Mucosa of descending colon (tissue), 3 donors: ENCODE measurements at regions not wholly inside any gene's neighbourhood (a gene's known extent, or its start where the extent isn't known, plus 50 kb on each side); places are given as distances from the start of the nearest gene placed in this dataset.
"Not testable (repeated sequence)": the region's sequence is repeated elsewhere in the genome, so short reads cannot be mapped to it uniquely, and the experiment has no call there.

Experiments
- ATAC-seq: fragments of 200-7000 bp; cut with Tn5 transposase; one replicate; pipeline ENCODE4 v1.9.1; 2020; ENCODE audit warnings: mild to moderate bottlenecking, moderate library complexity
- DNase-seq, 3 donors: peaks; one replicate each; pipeline ENCODE4 v3.0.0-alpha.2; 2020
- H3K36me3 ChIP-seq: fragments of 200-600 bp; one replicate; pipeline ENCODE4 v1.8.0; 2021; ENCODE audit warnings: low read depth, mild to moderate bottlenecking
- H3K4me1 ChIP-seq: fragments of 200-600 bp; one replicate; pipeline ENCODE4 v1.8.0; 2021; ENCODE audit warnings: low read depth, mild to moderate bottlenecking
- H3K4me3 ChIP-seq: fragments of 200-600 bp; one replicate; pipeline ENCODE4 v1.8.0; 2021; ENCODE audit warnings: mild to moderate bottlenecking
- H3K9me3 ChIP-seq: fragments of 200-600 bp; one replicate; pipeline ENCODE4 v1.8.0; 2021; ENCODE audit warnings: mild to moderate bottlenecking
- intact Hi-C, 2 donors: fragments of 100-400 bp; cut with DNase I in 1 of 2; cut with micrococcal nuclease in 1 of 2; formaldehyde crosslinking; loops; one replicate each; pipeline versions ENCODE4 v1.11.0 to v1.11.1; 2022; cut with DNase I, micrococcal nuclease
- TF ChIP-seq, protein P1 (sequence below): fragments of 200-600 bp; IDR thresholded peaks from one replicate; pipeline ENCODE4 v1.8.0; 2022; ENCODE audit warnings: antibody characterized with exemption, mild to moderate bottlenecking
- donor health status: DM: no; HTN: no; CAD: no; lungs with moderate emphysema.
- donor health status: DM: no; HTN: no; CAD: no.
- donor health status: DM: no; HTN: yes; CAD: no.

DNA sequence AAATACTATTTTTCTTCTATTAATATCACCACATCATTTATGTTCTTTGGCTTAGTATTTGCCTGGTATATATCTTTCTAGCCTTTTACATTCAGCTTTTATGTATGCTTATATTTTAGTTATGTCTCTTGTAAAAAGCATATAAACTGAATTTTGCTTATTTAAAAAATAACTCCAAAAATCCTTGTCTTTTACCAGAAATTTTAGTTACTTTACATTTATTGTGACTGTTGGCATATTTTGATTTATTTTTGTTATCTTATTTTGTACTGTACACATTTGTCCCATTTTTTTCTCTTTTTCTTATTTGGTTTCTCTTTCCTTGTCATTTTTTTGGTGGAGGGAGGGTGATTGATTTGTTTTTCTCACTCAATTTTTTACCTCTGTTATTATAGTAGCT lies 169.6 kb downstream of the UACA start:
- no peak for DNase-seq
- H3K4me3 ChIP-seq: no peak overlapping the region
- TF ChIP-seq, protein P1, sequence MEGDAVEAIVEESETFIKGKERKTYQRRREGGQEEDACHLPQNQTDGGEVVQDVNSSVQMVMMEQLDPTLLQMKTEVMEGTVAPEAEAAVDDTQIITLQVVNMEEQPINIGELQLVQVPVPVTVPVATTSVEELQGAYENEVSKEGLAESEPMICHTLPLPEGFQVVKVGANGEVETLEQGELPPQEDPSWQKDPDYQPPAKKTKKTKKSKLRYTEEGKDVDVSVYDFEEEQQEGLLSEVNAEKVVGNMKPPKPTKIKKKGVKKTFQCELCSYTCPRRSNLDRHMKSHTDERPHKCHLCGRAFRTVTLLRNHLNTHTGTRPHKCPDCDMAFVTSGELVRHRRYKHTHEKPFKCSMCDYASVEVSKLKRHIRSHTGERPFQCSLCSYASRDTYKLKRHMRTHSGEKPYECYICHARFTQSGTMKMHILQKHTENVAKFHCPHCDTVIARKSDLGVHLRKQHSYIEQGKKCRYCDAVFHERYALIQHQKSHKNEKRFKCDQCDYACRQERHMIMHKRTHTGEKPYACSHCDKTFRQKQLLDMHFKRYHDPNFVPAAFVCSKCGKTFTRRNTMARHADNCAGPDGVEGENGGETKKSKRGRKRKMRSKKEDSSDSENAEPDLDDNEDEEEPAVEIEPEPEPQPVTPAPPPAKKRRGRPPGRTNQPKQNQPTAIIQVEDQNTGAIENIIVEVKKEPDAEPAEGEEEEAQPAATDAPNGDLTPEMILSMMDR: no peak
- no peak for ATAC-seq
- no peaks in the 10 kb centered on the region for H3K36me3 ChIP-seq
- H3K4me1 ChIP-seq: no peaks in the 10 kb centered on the region
- intact Hi-C loops: no loop called here
- H3K9me3 ChIP-seq: peaks cover 2% of the 10 kb centered on the region

DNA sequence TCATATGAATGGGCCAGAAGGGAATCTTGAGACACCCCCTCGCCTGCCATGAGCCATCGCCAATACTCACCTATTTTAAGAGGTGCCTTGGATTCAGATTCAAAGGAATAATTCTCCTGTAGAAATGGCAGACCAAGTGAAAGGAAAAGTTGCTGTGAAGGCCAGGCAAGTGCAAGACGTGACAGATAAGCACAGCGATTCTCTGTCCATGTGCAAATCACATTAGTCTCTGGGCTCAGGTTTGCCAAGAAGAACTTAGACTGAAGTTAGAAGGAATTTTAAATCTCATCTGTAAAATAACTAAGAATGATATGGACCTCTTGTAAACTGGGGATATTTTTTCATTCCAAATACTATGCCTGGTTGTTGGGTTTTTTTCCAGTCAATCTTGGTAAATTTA lies 173.6 kb downstream of the UACA start:
- intact Hi-C loops: loop anchor here in 1 of 2 donors (5.0 kb wide), 1 partner anchor 1087 kb away; no protein-coding TSS in a partner anchor
- TF ChIP-seq, protein P1: no peak
- Histone ChIP-seq H3K9me3 (peaks cover under 1% of the 10 kb centered on the region), H3K4me1 (no peaks in the 10 kb centered on the region), H3K36me3 (no peaks in the 10 kb centered on the region), H3K4me3 (no peak overlapping the region)
- DNase-seq: no peak
- no peak for ATAC-seq

DNA sequence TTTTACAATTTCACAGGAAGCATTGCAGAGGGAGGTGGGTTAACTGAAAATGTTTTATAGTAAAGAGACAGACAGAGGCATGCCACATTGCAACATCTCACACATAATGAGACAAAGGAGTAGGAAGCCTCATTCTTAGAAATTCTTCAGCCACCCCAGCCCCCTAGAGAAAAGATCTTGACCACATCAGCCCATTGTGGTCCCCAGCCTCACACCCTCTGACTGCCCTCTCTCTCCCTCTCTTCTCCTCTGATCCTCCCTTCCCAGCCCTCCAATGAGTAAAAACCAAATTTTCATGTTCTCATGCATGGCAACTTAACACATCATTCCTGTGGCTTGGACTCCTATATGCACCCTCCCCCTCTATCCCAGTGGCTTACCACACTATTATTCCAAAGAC lies 174.1 kb downstream of the UACA start:
- H3K36me3 ChIP-seq: no peaks in the 10 kb centered on the region
- H3K4me1 ChIP-seq: no peaks in the 10 kb centered on the region
- no peak for DNase-seq
- ATAC-seq: no peak
- H3K9me3 ChIP-seq: no peaks in the 10 kb centered on the region
- TF ChIP-seq, protein P1: no peak
- intact Hi-C loops: loop anchor here in 1 of 2 donors (5.0 kb wide), 1 partner anchor 1087 kb away; no protein-coding TSS in a partner anchor
- no peak overlapping the region for H3K4me3 ChIP-seq

DNA sequence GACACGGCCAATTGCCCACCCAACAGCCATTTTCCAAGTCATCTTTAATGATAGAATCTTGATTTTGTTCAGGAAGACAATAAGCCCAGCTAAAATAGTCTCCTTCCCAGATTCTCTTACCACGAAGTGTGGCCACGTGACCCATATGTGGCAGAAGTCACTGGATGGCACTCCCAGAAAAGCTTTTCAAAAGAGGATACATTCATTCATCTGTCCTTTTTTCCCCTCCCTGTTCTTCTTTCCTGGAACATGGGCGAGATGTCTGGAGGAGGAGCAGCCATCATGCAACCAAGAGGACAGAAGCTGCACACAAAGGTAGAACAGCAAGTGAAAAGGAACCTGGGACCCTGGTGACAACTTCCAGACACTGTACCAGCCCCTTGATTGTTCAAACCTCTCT lies 174.7 kb downstream of the UACA start:
- TF ChIP-seq, protein P1: no peak
- no peak for DNase-seq

DNA sequence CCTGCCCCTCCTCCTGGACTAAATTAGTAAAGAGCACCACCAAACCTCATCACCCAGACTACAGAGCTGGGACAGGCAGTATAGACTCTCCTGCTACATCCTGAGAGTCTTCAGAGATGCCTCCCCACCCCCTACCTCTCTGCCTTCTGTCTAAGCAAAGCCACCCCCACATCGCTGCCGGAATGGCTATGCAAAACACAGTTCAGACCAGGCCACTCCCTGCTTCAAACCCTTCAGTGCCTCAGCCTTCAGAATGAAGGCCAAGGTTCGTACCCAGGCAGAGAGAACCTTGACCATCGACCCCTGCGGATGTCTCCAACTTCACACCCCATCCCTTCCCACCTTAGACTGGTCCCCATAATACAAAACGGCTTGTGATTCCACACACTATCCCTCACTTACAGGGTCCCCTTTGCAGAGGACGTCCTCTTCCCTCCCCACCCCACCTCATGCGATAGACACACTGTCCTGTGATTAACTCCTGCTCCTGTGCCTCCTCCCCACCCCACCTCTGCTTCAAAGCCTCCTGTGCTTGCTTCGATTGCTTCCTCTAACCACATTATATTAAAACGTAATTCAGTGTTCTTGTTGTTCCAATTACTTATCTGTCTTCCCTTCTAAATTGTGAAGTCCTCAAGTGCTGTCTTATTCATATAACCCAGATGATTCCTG lies 175.3 kb downstream of the UACA start:
- DNase-seq: no peak
- TF ChIP-seq, protein P1: no peak
- H3K36me3 ChIP-seq: no peaks in the 10 kb centered on the region
- H3K4me1 ChIP-seq: no peaks in the 10 kb centered on the region
- no peak overlapping the region for H3K4me3 ChIP-seq
- no peaks in the 10 kb centered on the region for H3K9me3 ChIP-seq
- ATAC-seq: no peak
- intact Hi-C loops: loop anchor here in 1 of 2 donors (5.0 kb wide), 1 partner anchor 1086 kb away; no protein-coding TSS in a partner anchor

More for the DNA sequence above, 174.7 kb downstream of the UACA start:
- H3K4me1 ChIP-seq: no peaks in the 10 kb centered on the region
- H3K4me3 ChIP-seq: no peak overlapping the region
- H3K9me3 ChIP-seq: no peaks in the 10 kb centered on the region
- intact Hi-C loops: loop anchor here in 1 of 2 donors (5.0 kb wide), 1 partner anchor 1086 kb away; no protein-coding TSS in a partner anchor
- ATAC-seq: no peak
- no peaks in the 10 kb centered on the region for H3K36me3 ChIP-seq

DNA sequence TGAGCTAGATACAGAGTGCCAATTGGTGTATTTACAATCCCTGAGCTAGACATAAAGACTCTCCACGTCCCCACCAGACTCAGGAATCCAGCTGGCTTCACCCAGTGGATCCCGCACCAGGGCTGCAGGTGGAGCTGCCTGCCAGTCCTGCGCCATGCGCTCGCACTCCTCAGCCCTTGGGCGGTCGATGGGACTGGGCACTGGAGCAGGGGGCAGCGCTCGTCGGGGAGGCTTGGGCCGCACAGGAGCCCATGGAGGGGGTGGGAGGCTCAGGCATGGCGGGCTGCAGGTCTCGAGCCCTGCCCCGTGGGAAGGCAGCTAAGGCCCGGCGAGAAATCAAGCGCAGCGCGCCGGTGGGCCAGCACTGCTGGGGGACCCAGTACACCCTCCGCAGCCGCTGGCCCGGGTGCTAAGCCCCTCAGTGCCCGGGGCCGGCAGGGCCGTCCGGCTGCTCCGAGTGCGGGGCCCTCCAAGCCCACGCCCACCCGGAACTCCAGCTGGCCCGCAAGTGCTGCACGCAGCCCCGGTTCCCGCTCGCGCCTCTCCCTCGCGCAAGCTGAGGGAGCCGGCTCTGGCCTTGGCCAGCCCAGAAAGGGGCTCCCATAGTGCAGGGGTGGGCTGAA lies 176.2 kb downstream of the UACA start:
- ATAC-seq, H3K4me1 ChIP-seq, H3K4me3 ChIP-seq, H3K36me3 ChIP-seq, H3K9me3 ChIP-seq, DNase-seq: not testable (repeated sequence)
- intact Hi-C loops: loop anchor here in 1 of 2 donors (5.0 kb wide), 1 partner anchor 1085 kb away; no protein-coding TSS in a partner anchor
